Mesenchymal stem cell (in vitro differentiated cells and primary cell): ENCODE measurements at regions not wholly inside any gene's neighbourhood (a gene's known extent, or its start where the extent isn't known, plus 50 kb on each side); places are given as distances from the start of the nearest gene placed in this dataset.
A peak's percentile ranks its signal among the peaks of the same experiment; 100 is the strongest.

Experiments used
- DNase-seq: peaks from one replicate; pipeline ENCODE4 v3.0.0-alpha.2; 2013
- H2AFZ ChIP-seq: one replicate; pipeline ENCODE4 v1.6.1; 2013; ENCODE audit warnings: low read depth, mild to moderate bottlenecking, control low read depth, inconsistent platforms, low read length, moderate library complexity
- H2AK5ac ChIP-seq: 2 replicates; pipeline ENCODE4 v1.6.1; 2013; ENCODE audit warnings: low read length, moderate library complexity, mild to moderate bottlenecking, inconsistent platforms; ENCODE audit not compliant: severe bottlenecking
- H2BK120ac ChIP-seq: one replicate; pipeline ENCODE4 v1.6.1; 2013; ENCODE audit warnings: low read depth, mild to moderate bottlenecking, inconsistent platforms, low read length, moderate library complexity
- H2BK12ac ChIP-seq, 2 experiments: one replicate each; pipeline ENCODE4 v1.6.1; 2013; ENCODE audit warnings: inconsistent platforms in 2 of 2, low read length in 2 of 2, mild to moderate bottlenecking in 2 of 2, moderate library complexity in 2 of 2, control low read depth in 1 of 2
- H2BK15ac ChIP-seq: one replicate; pipeline ENCODE4 v1.6.1; 2013; ENCODE audit warnings: mild to moderate bottlenecking, low read depth, inconsistent platforms; ENCODE audit not compliant: poor library complexity, severe bottlenecking
- H2BK5ac ChIP-seq: 2 replicates; pipeline ENCODE4 v1.6.1; 2013; ENCODE audit warnings: low read depth, mild to moderate bottlenecking, low read length, control low read depth, inconsistent platforms; ENCODE audit not compliant: poor library complexity, severe bottlenecking
- H3K14ac ChIP-seq, 2 experiments: one replicate each; pipeline ENCODE4 v1.6.1; 2013; ENCODE audit warnings: inconsistent platforms in 2 of 2, low read length in 2 of 2, control low read depth in 1 of 2, mild to moderate bottlenecking in 1 of 2, moderate library complexity in 1 of 2
- H3K18ac ChIP-seq, 2 experiments: one replicate each; pipeline ENCODE4 v1.6.1; 2013; ENCODE audit warnings: inconsistent platforms in 2 of 2, low read length in 2 of 2, control low read depth in 1 of 2, low read depth in 1 of 2, mild to moderate bottlenecking in 1 of 2
- H3K23ac ChIP-seq, 2 experiments: one replicate each; pipeline ENCODE4 v1.6.1; 2013; ENCODE audit warnings: inconsistent platforms in 2 of 2, low read length in 2 of 2, mild to moderate bottlenecking in 2 of 2, moderate library complexity in 2 of 2, control low read depth in 1 of 2
- H3K27ac ChIP-seq: 2 replicates; pipeline ENCODE4 v1.5.1; 2013; ENCODE audit warnings: mild to moderate bottlenecking, moderate library complexity, low read length, control low read depth, inconsistent platforms; ENCODE audit not compliant: poor library complexity, severe bottlenecking
- H3K27me3 ChIP-seq, 2 experiments: 2 replicates each; pipeline versions ENCODE4 v1.6.1 to v1.7.0; 2013; ENCODE audit warnings: low read length in 2 of 2, mild to moderate bottlenecking in 2 of 2, moderate library complexity in 2 of 2, control low read depth in 1 of 2, inconsistent platforms in 1 of 2; ENCODE audit not compliant: control insufficient read depth in 1 of 2, insufficient read depth in 1 of 2
- H3K36me3 ChIP-seq, 2 experiments: 2 replicates each; pipeline versions ENCODE4 v1.6.1 to v1.7.0; 2013; ENCODE audit warnings: low read length in 2 of 2, control low read depth in 1 of 2, inconsistent platforms in 1 of 2, low read depth in 1 of 2, mild to moderate bottlenecking in 1 of 2; ENCODE audit not compliant: insufficient read depth in 2 of 2, control insufficient read depth in 1 of 2
- H3K4ac ChIP-seq, 2 experiments: one replicate each; pipeline ENCODE4 v1.6.1; 2013; ENCODE audit warnings: inconsistent platforms in 2 of 2, low read length in 2 of 2, mild to moderate bottlenecking in 2 of 2, moderate library complexity in 2 of 2, control low read depth in 1 of 2, low read depth in 1 of 2
- H3K4me1 ChIP-seq: 2 replicates; pipeline ENCODE4 v1.6.1; 2013; ENCODE audit warnings: low read depth, low read length, control low read depth; ENCODE audit not compliant: control insufficient read depth, insufficient read depth
- H3K4me2 ChIP-seq: 2 replicates; pipeline ENCODE4 v1.6.1; 2013; ENCODE audit warnings: low read length, mild to moderate bottlenecking, inconsistent platforms; ENCODE audit not compliant: poor library complexity, severe bottlenecking
- H3K4me3 ChIP-seq, 2 experiments: 2 replicates each; pipeline versions ENCODE4 v1.5.1 to v1.7.0; 2013; ENCODE audit warnings: low read length in 2 of 2, mild to moderate bottlenecking in 2 of 2, control low read depth in 1 of 2, low read depth in 1 of 2; ENCODE audit not compliant: insufficient read depth in 1 of 2
- H3K79me1 ChIP-seq: replicated peaks from 2 replicates; pipeline ENCODE4 v1.6.1; 2013; ENCODE audit warnings: mild to moderate bottlenecking, control low read depth, low read length, inconsistent platforms; ENCODE audit not compliant: poor library complexity, severe bottlenecking
- H3K9ac ChIP-seq: 2 replicates; pipeline ENCODE4 v1.7.0; 2013; ENCODE audit warnings: mild to moderate bottlenecking, low read length, moderate library complexity
- H3K9me3 ChIP-seq: 2 replicates; pipeline ENCODE4 v1.7.0; 2013; ENCODE audit warnings: mild to moderate bottlenecking, low read length; ENCODE audit not compliant: control insufficient read depth
- H4K8ac ChIP-seq: one replicate; pipeline ENCODE4 v1.6.1; 2013; ENCODE audit warnings: inconsistent platforms, mild to moderate bottlenecking, low read length, moderate library complexity
- H4K91ac ChIP-seq: one replicate; pipeline ENCODE4 v1.6.1; 2013; ENCODE audit warnings: mild to moderate bottlenecking, low read length, inconsistent platforms
- WGBS: methylation state at CpG from one replicate; pipeline ENCODE4 v1.1.7; 2013; ENCODE audit warnings: mixed read lengths; 5-methylcytosine and 5-hydroxymethylcytosine counted together

DNA sequence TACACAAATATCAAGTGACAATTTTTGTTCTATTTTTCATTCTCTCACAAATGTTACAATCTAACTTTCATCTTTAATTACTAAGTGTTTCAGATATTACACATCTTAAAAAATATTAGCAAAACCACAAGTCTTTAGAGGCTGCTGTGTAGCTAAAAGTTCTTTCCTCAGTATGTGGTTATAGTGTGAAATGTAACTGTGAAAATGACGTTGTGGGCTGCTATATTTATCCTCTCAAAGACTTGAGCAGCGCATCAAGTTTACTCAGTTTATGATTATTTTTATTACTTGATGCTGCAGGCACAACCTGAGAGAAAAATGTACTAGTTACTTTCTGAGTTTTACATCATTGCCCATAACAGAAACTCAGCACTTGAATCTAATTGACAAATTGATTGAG, 2860.6 kb upstream of the PCDH20 start:
- Histone ChIP-seq H3K36me3 (no peaks in the 10 kb centered on the region), H3K18ac (no peak overlapping the region), H2BK12ac (no peak overlapping the region), H3K79me1 (no peaks in the 10 kb centered on the region), H3K27me3 (no peaks in the 10 kb centered on the region), H3K4me2 (no peak overlapping the region), H3K4me3 (no peak overlapping the region), H3K27ac (no peak overlapping the region), H3K9me3 (no peaks in the 10 kb centered on the region), H2BK15ac (no peak overlapping the region), H2AFZ (no peak overlapping the region), H2BK120ac (no peak overlapping the region), H4K8ac (no peak overlapping the region), H2AK5ac (no peak overlapping the region), H3K4me1 (no peaks in the 10 kb centered on the region), H3K9ac (no peak overlapping the region), H3K23ac (no peak overlapping the region), H3K14ac (no peak overlapping the region), H4K91ac (no peak overlapping the region), H2BK5ac (no peak overlapping the region), H3K4ac (no peak overlapping the region)
- DNase-seq: no peak
- WGBS: no CpG with 5 or more reads among the region's 2 CpGs

DNA sequence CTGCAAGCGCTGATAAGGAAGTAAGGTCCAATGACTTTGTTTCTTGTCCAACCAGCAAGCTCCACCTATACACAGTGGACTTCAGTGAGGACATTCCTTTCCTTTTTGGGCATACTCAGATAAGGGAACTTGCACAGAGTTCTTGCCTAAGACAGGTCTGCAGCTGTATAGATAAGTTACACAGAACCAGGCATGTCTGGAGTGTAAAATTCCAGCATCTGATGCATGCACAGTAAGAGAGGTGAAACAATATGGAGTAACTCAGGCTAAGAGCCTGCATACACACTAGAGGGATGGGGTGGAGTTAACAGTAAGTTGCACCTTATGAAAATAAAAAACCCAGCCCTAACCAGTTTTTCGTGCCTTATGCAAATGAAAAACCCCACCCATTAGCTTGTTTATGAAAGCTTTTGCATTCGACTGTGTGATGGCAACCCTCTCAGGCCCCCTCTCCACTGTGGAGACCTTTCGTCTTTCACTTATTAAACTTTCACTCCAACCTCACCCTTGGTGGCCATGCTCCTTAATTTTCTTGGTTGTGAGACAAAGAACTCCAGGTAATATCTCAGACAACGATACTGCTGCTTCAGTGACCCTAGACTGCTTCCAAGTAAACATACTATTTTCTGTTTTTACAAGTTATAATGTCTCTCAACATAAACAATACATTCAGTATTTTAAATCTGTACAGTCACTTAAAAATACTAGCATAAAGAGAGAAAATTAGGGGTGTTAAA, 2859.0 kb upstream of the PCDH20 start:
- H2AFZ ChIP-seq: no peak overlapping the region
- H2BK12ac ChIP-seq: no peak overlapping the region
- no peak overlapping the region for H4K8ac ChIP-seq
- H3K23ac ChIP-seq: no peak overlapping the region
- no peak overlapping the region for H3K9ac ChIP-seq
- H2BK120ac ChIP-seq: peak overlapping the region; percentile 19
- no peaks in the 10 kb centered on the region for H3K79me1 ChIP-seq
- no peaks in the 10 kb centered on the region for H3K9me3 ChIP-seq
- no peak overlapping the region for H3K14ac ChIP-seq
- no peak overlapping the region for H3K4me3 ChIP-seq
- H3K36me3 ChIP-seq: no peaks in the 10 kb centered on the region
- H3K27me3 ChIP-seq: no peaks in the 10 kb centered on the region
- H2BK15ac ChIP-seq: no peak overlapping the region
- no peak overlapping the region for H3K27ac ChIP-seq
- no peak overlapping the region for H2BK5ac ChIP-seq
- H2AK5ac ChIP-seq: no peak overlapping the region
- no peak overlapping the region for H3K18ac ChIP-seq
- no peak overlapping the region for H3K4me2 ChIP-seq
- H3K4me1 ChIP-seq: no peaks in the 10 kb centered on the region
- DNase-seq: peak; percentile 2
- no peak overlapping the region for H3K4ac ChIP-seq
- H4K91ac ChIP-seq: no peak overlapping the region
- WGBS: 78% methylated on average over 5 of the region's 5 CpGs

DNA sequence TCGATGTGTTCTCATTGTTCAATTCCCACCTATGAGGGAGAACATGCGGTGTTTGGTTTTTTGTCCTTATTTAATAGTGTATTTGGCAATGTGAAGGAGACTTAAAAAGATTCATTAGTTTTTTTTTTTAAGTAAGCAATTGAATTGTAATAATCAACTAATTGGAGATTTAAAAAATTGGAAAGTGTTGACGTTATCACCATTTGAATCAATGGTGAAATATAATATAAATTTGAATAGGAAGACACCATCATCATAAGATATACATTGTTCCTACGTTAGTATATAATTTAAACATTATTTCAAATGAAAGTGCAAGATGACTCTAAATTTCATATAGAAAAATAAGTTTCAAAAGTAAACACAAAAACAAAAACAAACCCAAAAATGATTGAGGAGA, 2858.1 kb upstream of the PCDH20 start:
- no CpG with 5 or more reads among the region's 4 CpGs for WGBS

DNA sequence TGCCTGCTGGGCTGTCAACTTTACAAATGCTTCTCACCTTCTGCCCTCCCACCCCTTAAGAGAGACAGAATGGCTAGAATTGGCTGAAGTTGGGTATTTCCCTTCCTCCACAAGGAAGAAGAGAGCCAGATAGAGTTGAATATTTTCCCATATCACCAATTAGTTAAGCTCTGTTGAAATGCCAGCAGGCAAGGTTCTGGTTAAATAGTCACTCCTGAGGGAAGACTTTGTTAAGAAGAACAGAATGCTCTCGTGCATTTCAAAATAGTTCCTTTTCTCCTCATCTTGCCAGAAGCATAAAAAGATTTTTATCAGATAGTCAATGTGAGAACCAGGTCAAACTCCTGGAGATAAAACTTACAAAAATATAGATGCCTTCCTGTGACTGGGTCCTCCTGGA, 2857.0 kb upstream of the PCDH20 start:
- Histone ChIP-seq H3K4me2 (no peak overlapping the region), H3K9me3 (no peaks in the 10 kb centered on the region), H3K79me1 (no peaks in the 10 kb centered on the region), H2BK12ac (no peak overlapping the region), H4K8ac (no peak overlapping the region), H3K36me3 (no peaks in the 10 kb centered on the region), H3K27ac (no peak overlapping the region), H2BK15ac (no peak overlapping the region), H3K4me1 (no peaks in the 10 kb centered on the region), H3K14ac (no peak overlapping the region), H3K18ac (no peak overlapping the region), H3K4me3 (no peak overlapping the region), H3K27me3 (no peaks in the 10 kb centered on the region), H3K4ac (no peak overlapping the region), H2BK5ac (no peak overlapping the region), H2AFZ (no peak overlapping the region), H2BK120ac (no peak overlapping the region), H3K23ac (no peak overlapping the region), H2AK5ac (no peak overlapping the region), H4K91ac (no peak overlapping the region), H3K9ac (no peak overlapping the region)
- WGBS: 100% methylated on average over 1 of the region's 1 CpG
- no peak for DNase-seq

More for the DNA sequence above, 2858.1 kb upstream of the PCDH20 start:
- Histone ChIP-seq H3K4me3 (no peak overlapping the region), H2AK5ac (no peak overlapping the region), H2BK120ac (no peak overlapping the region), H2AFZ (no peak overlapping the region), H4K91ac (no peak overlapping the region), H2BK15ac (no peak overlapping the region), H3K4ac (no peak overlapping the region), H3K9ac (no peak overlapping the region), H3K79me1 (no peaks in the 10 kb centered on the region), H3K14ac (no peak overlapping the region), H2BK12ac (no peak overlapping the region), H2BK5ac (no peak overlapping the region), H3K36me3 (no peaks in the 10 kb centered on the region), H3K18ac (no peak overlapping the region), H3K27me3 (no peaks in the 10 kb centered on the region), H4K8ac (no peak overlapping the region), H3K4me2 (no peak overlapping the region), H3K23ac (no peak overlapping the region), H3K9me3 (no peaks in the 10 kb centered on the region), H3K27ac (no peak overlapping the region), H3K4me1 (no peaks in the 10 kb centered on the region)
- no peak for DNase-seq
